Subcutaneous abdominal adipose tissue (tissue), 5 donors: ENCODE measurements at regions not wholly inside any gene's neighbourhood (a gene's known extent, or its start where the extent isn't known, plus 50 kb on each side); places are given as distances from the start of the nearest gene placed in this dataset.

Source experiments
- H3K27ac ChIP-seq: one replicate; pipeline ENCODE4 v1.7.0; 2013; ENCODE audit warnings: low read depth, mild to moderate bottlenecking, inconsistent platforms, low read length, moderate library complexity
- H3K27me3 ChIP-seq, 5 donors: one replicate each; pipeline ENCODE4 v1.7.0; 2013; ENCODE audit warnings: low read length in 5 of 5, inconsistent platforms in 1 of 5; ENCODE audit not compliant: control insufficient read depth in 5 of 5, insufficient read depth in 4 of 5
- H3K36me3 ChIP-seq, 5 donors: one replicate each; pipeline ENCODE4 v1.7.0; 2013; ENCODE audit warnings: low read length in 5 of 5; ENCODE audit not compliant: control insufficient read depth in 5 of 5, insufficient read depth in 5 of 5
- H3K4me1 ChIP-seq, 5 donors: one replicate each; pipeline ENCODE4 v1.7.0; 2013; ENCODE audit warnings: low read length in 5 of 5, mild to moderate bottlenecking in 3 of 5, moderate library complexity in 1 of 5; ENCODE audit not compliant: control insufficient read depth in 5 of 5, insufficient read depth in 5 of 5
- H3K4me3 ChIP-seq, 5 donors: one replicate each; pipeline ENCODE4 v1.7.0; 2013; ENCODE audit warnings: low read length in 5 of 5, low read depth in 1 of 5
- H3K9ac ChIP-seq, 5 donors: one replicate each; pipeline ENCODE4 v1.7.0; 2013; ENCODE audit warnings: low read length in 5 of 5, mild to moderate bottlenecking in 4 of 5, moderate library complexity in 3 of 5
- H3K9me3 ChIP-seq, 5 donors: one replicate each; pipeline ENCODE4 v1.7.0; 2013; ENCODE audit warnings: low read length in 5 of 5; ENCODE audit not compliant: control insufficient read depth in 5 of 5
- donor health status: healthy.
- donor health status: healthy.
- donor health status: healthy.
- donor health status: healthy.
- donor health status: healthy.

- H3K27me3 ChIP-seq = peaks cover 0 to 2% (median 0%) of the 10 kb centered on the region in 5 donors
- no peak overlapping the region for H3K27ac ChIP-seq
- H3K9ac ChIP-seq = no peak overlapping the region
- peaks cover 0 to 6% (median 0%) of the 10 kb centered on the region in 5 donors for H3K4me1 ChIP-seq
- H3K4me3 ChIP-seq = no peak overlapping the region
- H3K36me3 ChIP-seq = no peaks in the 10 kb centered on the region
- H3K9me3 ChIP-seq = no peaks in the 10 kb centered on the region
These were observed 58.1 kb downstream of the KLF4 start for GRCh38 chr9:107431461-107431860.

GRCh38 chr9:107430071-107430470, 59.5 kb downstream of the KLF4 start:
- no peaks in the 10 kb centered on the region for H3K36me3 ChIP-seq
- no peak overlapping the region for H3K4me3 ChIP-seq
- peaks cover 0 to 2% (median 0%) of the 10 kb centered on the region in 5 donors for H3K27me3 ChIP-seq
- peaks cover 3 to 11% (median 7%) of the 10 kb centered on the region in 5 donors for H3K4me1 ChIP-seq
- H3K9me3 ChIP-seq = no peaks in the 10 kb centered on the region
- no peak overlapping the region for H3K27ac ChIP-seq
- no peak overlapping the region for H3K9ac ChIP-seq

- Histone ChIP-seq H3K4me3 (no peak overlapping the region), H3K9ac (no peak overlapping the region), H3K27me3 (no peaks in the 10 kb centered on the region), H3K36me3 (no peaks in the 10 kb centered on the region), H3K9me3 (no peaks in the 10 kb centered on the region), H3K4me1 (peaks cover 0 to 19% (median 8%) of the 10 kb centered on the region in 5 donors), H3K27ac (no peak overlapping the region)
These were observed 63.4 kb downstream of the KLF4 start for GRCh38 chr9:107426126-107426525.

GRCh38 chr9:107425101-107426025, 64.2 kb downstream of the KLF4 start:
- H3K36me3 ChIP-seq = no peaks in the 10 kb centered on the region
- peak overlapping the region; percentile 13 to 56 (median 40) for H3K4me3 ChIP-seq
- H3K4me1 ChIP-seq = peaks cover 0 to 19% (median 8%) of the 10 kb centered on the region in 5 donors
- peak overlapping the region in 3 of 5 donors; percentile 44 to 46 (median 45) for H3K9ac ChIP-seq
- H3K27ac ChIP-seq = peak overlapping the region; percentile 10
- no peaks in the 10 kb centered on the region for H3K27me3 ChIP-seq
- no peaks in the 10 kb centered on the region for H3K9me3 ChIP-seq

- Histone ChIP-seq H3K27me3 (no peaks in the 10 kb centered on the region), H3K27ac (no peak overlapping the region), H3K4me1 (peaks cover 0 to 19% (median 8%) of the 10 kb centered on the region in 5 donors)
These were observed 66.0 kb downstream of the KLF4 start for GRCh38 chr9:107423540-107423939.

GRCh38 chr9:107422189-107423185, 67.1 kb downstream of the KLF4 start:
- no peak overlapping the region for H3K27ac ChIP-seq
- H3K36me3 ChIP-seq = no peaks in the 10 kb centered on the region
- H3K9ac ChIP-seq = no peak overlapping the region
- no peaks in the 10 kb centered on the region for H3K27me3 ChIP-seq
- H3K4me3 ChIP-seq = no peak overlapping the region
- no peaks in the 10 kb centered on the region for H3K9me3 ChIP-seq
- H3K4me1 ChIP-seq = peaks cover 0 to 19% (median 8%) of the 10 kb centered on the region in 5 donors

More at GRCh38 chr9:107423540-107423939, 66.0 kb downstream of the KLF4 start:
- no peaks in the 10 kb centered on the region for H3K9me3 ChIP-seq
- no peak overlapping the region for H3K4me3 ChIP-seq
- H3K36me3 ChIP-seq = no peaks in the 10 kb centered on the region
- no peak overlapping the region for H3K9ac ChIP-seq

GRCh38 chr9:107410420-107410819, 79.1 kb downstream of the KLF4 start:
- Histone ChIP-seq H3K9me3 (no peaks in the 10 kb centered on the region), H3K9ac (no peak overlapping the region), H3K27ac (no peak overlapping the region), H3K4me1 (no peaks in the 10 kb centered on the region), H3K27me3 (peaks cover 0 to 3% (median 0%) of the 10 kb centered on the region in 5 donors), H3K4me3 (no peak overlapping the region), H3K36me3 (no peaks in the 10 kb centered on the region)

- no peak overlapping the region for H3K27ac ChIP-seq
- no peaks in the 10 kb centered on the region for H3K4me1 ChIP-seq
- no peak overlapping the region for H3K9ac ChIP-seq
- H3K27me3 ChIP-seq = peaks cover 0 to 3% (median 0%) of the 10 kb centered on the region in 5 donors
- H3K4me3 ChIP-seq = no peak overlapping the region
- H3K9me3 ChIP-seq = no peaks in the 10 kb centered on the region
- no peaks in the 10 kb centered on the region for H3K36me3 ChIP-seq
These were observed 79.8 kb downstream of the KLF4 start for GRCh38 chr9:107409581-107410389.

GRCh38 chr9:107407675-107408074, 81.9 kb downstream of the KLF4 start:
- Histone ChIP-seq H3K4me3 (no peak overlapping the region), H3K36me3 (no peaks in the 10 kb centered on the region), H3K27me3 (peaks cover 0 to 3% (median 0%) of the 10 kb centered on the region in 5 donors), H3K9ac (no peak overlapping the region), H3K9me3 (no peaks in the 10 kb centered on the region), H3K27ac (no peak overlapping the region), H3K4me1 (no peaks in the 10 kb centered on the region)
